Medulla oblongata (tissue), 1 donor: ENCODE measurements at regions not wholly inside any gene's neighbourhood (a gene's known extent, or its start where the extent isn't known, plus 50 kb on each side); places are given as distances from the start of the nearest gene placed in this dataset.

ENCODE experiments used
- DNase-seq: peaks from one replicate; pipeline ENCODE4 v3.0.0-alpha.2; 2015; ENCODE audit errors: extremely low spot score

- no peak for DNase-seq
These were observed 979.7 kb upstream of the FAT3 start for GRCh38 chr11:91244912-91245311.

GRCh38 chr11:91243630-91244029 is 981.0 kb upstream of the FAT3 start:
- no peak for DNase-seq

DNA sequence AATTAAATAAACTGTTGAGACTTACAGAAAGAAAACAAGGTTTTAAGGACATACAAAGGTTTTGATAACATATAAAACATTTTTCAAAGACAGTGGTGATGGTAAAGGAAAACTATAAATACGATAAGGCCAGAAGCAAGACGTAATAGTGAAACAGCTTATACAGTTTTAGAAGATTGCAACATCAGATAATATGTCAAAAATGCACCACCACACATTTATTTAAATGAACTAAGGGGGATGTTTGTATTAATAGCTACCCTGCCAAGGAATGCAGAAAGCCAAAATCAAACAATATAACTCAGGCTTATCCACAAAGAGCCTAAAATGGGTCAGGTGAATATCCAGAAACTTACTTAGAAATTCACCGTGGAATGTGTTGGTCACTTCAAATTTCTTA is 981.6 kb upstream of the FAT3 start:
- no peak for DNase-seq

- DNase-seq: no peak
These were observed 983.4 kb upstream of the FAT3 start for GRCh38 chr11:91241226-91241625.

DNA sequence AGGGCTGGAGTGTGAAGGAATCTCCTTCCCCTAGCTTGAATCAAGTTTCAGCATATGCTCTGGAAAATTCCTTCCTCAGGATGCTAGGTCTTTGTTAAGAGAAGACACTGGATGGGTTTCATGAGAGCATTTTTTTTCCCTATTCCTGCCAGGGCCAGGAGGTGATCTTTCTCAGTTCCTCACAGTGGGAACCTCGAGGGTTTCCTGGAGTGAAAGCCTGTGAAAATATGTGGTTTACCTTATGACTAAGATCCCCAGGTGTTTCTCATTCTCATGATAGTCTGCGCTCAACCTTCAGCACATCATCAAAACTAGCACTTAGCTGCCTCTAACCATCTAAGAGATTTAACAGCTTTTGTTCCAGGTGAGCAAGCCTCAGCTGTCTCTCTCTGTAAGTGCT is 985.3 kb upstream of the FAT3 start:
- no peak for DNase-seq

DNA sequence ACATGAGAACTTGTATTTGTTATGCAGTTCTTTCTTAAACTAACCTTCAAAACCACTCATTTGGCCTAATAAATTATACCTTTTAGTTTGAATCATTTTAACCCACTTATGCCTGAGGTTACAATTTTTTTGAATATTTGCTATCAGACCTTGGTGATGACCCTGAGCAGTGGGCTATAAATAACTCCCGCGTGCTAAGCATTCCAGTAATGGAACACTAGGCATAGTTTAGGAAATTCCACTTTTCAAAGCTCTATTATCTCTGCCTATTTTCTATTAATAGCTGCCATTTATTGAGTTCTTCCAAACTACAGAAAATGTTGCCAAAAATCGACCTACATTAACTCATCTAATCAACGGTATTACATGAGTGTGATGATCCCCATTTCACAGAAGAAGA is 993.4 kb upstream of the FAT3 start:
- no peak for DNase-seq

GRCh38 chr11:91230647-91231046 is 994.0 kb upstream of the FAT3 start:
- no peak for DNase-seq

DNA sequence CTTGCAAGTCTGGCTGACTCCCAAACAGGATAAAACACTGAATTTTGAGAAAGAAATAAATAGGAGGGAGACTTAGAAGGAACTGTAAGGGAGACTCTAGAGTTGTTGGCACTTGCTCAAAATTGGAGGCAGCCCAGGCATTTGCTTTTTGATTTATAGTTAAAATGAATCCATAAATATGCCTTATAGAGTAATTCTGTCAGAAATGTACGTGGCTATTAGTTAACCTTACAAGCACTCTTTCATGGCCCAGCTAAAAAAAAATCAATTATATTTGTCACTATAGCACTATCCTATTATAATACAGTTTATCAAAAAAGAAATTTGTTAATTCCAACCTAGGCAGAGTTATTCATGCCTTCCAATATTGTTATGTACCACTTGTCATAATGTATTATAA is 1000.0 kb upstream of the CHORDC1 start:
- DNase-seq: no peak

GRCh38 chr11:91220476-91221202 is 997.8 kb upstream of the CHORDC1 start:
- DNase-seq: no peak

DNA sequence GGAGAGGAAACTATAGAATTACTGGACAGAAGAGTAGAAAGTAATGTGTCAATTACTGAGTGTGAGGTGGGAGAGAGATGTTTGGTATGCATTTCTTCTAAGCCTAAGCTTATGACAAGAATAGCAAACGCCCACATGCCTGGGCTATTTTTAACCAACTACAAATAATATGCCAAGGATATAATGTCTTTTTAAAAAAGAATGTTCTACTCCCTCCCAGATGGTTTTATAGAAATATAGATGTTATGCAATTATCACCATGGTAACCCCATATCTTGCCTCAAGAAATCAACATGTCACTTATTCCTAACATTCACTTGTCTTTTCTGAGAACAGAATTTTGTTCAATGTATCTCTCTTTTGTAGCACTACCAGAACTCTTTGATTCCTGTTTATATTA is 996.7 kb upstream of the CHORDC1 start:
- DNase-seq: no peak

DNA sequence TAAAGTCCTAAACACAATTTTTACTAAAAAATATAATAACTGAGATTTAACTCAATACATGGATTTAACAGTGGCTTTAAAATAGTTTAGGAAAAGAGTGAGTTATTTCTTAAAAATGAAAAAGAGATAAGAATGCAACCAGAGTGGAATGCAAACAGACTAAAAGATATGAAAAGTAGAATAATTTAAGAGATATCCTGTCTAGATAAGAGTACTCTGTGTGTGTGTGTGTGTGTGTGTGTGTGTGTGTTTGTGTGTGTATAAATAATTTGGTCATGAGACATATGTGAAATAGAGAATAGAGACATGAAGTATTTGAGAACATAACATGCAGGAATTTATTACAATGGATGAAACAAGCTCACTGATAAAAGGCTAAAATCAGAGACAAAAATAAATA is 986.9 kb upstream of the CHORDC1 start:
- DNase-seq: no peak

- DNase-seq: no peak
These were observed 986.5 kb upstream of the CHORDC1 start for GRCh38 chr11:91209306-91209705.

- no peak for DNase-seq
These were observed 977.0 kb upstream of the CHORDC1 start for GRCh38 chr11:91199866-91200265.

DNA sequence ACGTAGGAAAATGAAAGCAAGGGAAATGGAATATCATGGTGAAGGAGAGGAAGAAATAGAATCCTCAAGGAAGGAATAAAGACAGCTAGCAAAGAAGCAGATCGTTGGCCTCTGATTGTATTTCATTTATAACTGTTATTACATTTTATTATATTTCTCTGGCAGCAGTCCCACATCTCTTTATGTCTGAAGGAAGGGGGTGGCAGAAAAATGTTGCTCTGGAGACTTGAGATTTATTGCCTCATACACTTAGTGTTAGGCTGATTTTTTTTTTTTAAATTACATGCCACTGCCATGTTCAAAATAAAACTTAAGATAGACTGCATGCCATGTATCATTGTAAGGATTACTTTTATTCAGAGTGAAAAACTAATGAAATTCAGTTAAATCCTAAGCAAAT is 971.7 kb upstream of the CHORDC1 start:
- no peak for DNase-seq

- DNase-seq: no peak
These were observed 965.6 kb upstream of the CHORDC1 start for GRCh38 chr11:91188484-91188883.

GRCh38 chr11:91187314-91187713 is 964.5 kb upstream of the CHORDC1 start:
- DNase-seq: no peak

GRCh38 chr11:91178366-91178765 is 955.5 kb upstream of the CHORDC1 start:
- DNase-seq: no peak

- DNase-seq: no peak
These were observed 951.9 kb upstream of the CHORDC1 start for GRCh38 chr11:91174734-91175133.

- DNase-seq: no peak
These were observed 951.3 kb upstream of the CHORDC1 start for GRCh38 chr11:91174193-91174592.

- no peak for DNase-seq
These were observed 950.9 kb upstream of the CHORDC1 start for GRCh38 chr11:91173701-91174100.

GRCh38 chr11:91170711-91171110 is 947.9 kb upstream of the CHORDC1 start:
- DNase-seq: no peak

DNA sequence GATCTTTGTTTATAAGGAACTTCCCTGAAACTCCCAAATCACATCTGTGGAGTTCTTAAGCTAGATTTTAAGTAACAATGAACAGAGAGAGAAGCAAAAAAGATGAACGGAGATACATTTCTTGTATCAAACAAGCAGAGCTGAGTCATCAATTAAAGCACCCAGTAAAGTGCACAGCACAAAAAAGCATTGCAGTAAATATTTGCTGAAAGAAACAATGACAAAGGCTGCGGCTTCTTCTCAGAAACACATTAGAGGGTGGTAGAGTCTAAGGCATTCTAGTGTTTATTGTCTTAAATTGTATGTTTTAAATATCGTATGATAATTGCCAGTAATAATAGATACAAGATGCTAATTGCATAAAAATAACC is 941.6 kb upstream of the CHORDC1 start:
- no peak for DNase-seq

DNA sequence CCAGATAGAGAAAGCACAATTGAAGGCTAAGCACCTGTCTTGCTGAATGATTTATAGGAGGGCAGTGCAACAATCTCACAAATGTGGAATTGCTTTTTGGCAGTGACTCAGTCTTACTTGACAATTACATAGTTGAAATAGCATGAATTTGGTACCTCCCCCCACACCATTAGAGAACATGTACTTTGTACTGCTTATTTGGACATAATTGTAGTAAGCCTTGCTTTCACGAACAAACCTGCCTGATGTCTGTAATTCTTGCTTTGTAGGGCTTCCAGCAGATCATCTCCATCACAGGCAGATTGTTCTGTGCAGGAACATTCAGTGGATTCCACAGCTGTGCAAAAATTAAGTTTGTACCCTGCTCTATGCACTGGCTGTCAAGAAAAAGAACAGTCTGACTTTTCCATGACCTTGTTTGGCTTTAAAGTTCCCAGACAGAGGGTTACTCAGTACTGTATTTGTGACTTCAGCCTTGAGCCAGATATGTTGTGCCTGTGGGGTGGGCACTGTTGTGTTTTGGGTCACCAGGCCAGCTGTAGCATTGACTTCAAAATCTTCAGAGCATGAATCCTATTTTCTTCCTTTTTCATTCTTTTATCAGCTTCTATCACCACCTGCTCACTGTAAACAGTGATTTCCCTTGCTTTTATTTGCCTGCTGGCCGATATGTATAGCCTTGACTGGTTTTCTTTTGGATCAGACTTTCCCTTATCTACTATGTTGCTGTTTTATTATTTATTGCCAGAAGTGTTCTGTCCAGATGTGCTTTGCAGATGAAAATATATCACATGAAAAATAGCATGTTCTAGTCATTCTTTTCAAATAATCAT is 941.0 kb upstream of the CHORDC1 start:
- no peak for DNase-seq
